DND-41 (cell line): ENCODE measurements at regions not wholly inside any gene's neighbourhood (a gene's known extent, or its start where the extent isn't known, plus 50 kb on each side); places are given as distances from the start of the nearest gene placed in this dataset.

Experiments
- CTCF ChIP-seq: IDR thresholded peaks from 2 replicates; pipeline ENCODE4 v1.5.1; 2012; ENCODE audit warnings: borderline replicate concordance, low read length, moderate library complexity, mild to moderate bottlenecking; ENCODE audit not compliant: poor library complexity, severe bottlenecking; ENCODE audit errors: extremely low read depth
- EZH2 ChIP-seq: IDR thresholded peaks from 3 replicates; pipeline ENCODE4 v1.6.1; 2012; ENCODE audit warnings: borderline replicate concordance, low read depth, mild to moderate bottlenecking, moderate library complexity, low read length, inconsistent platforms; ENCODE audit not compliant: severe bottlenecking

- TF ChIP-seq CTCF: no peak
- no peak for TF ChIP-seq EZH2
Observed at GRCh38 chr17:70345061-70345460, 175.7 kb downstream of the KCNJ2 start.
